GM20000 (cell line): ENCODE measurements at regions not wholly inside any gene's neighbourhood (a gene's known extent, or its start where the extent isn't known, plus 50 kb on each side); places are given as distances from the start of the nearest gene placed in this dataset.

Experiments used
- DNase-seq: peaks from one replicate; pipeline ENCODE4 v3.0.0; 2012; ENCODE audit warnings: low spot score
- TF ChIP-seq, protein P1 (sequence below): IDR thresholded peaks from 2 replicates; pipeline ENCODE4 v1.5.1; 2012; ENCODE audit warnings: mild to moderate bottlenecking, control low read depth; ENCODE audit errors: extremely low read depth, missing control alignments

DNA sequence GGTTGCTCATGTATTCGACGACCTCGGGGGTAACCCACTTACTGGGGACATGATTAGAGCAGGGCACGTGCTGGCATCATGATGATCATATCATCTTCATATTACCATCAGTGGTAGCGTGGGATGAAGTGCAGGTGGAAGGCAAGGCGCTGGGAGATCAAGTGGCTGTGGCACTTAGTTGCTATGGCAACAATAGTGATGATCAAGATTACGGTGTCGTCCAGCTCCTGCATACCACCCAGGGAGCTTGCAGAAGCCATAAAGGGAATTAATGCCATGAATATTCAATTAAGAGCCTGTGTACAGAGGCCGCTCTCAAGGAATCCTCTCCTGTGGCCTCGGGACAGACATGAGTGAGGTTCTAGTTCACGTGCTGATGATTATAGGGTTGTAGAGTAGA is 237.2 kb upstream of the COPS8 start:
- no peak for DNase-seq
- TF ChIP-seq, protein P1, sequence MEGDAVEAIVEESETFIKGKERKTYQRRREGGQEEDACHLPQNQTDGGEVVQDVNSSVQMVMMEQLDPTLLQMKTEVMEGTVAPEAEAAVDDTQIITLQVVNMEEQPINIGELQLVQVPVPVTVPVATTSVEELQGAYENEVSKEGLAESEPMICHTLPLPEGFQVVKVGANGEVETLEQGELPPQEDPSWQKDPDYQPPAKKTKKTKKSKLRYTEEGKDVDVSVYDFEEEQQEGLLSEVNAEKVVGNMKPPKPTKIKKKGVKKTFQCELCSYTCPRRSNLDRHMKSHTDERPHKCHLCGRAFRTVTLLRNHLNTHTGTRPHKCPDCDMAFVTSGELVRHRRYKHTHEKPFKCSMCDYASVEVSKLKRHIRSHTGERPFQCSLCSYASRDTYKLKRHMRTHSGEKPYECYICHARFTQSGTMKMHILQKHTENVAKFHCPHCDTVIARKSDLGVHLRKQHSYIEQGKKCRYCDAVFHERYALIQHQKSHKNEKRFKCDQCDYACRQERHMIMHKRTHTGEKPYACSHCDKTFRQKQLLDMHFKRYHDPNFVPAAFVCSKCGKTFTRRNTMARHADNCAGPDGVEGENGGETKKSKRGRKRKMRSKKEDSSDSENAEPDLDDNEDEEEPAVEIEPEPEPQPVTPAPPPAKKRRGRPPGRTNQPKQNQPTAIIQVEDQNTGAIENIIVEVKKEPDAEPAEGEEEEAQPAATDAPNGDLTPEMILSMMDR = no peak

DNA sequence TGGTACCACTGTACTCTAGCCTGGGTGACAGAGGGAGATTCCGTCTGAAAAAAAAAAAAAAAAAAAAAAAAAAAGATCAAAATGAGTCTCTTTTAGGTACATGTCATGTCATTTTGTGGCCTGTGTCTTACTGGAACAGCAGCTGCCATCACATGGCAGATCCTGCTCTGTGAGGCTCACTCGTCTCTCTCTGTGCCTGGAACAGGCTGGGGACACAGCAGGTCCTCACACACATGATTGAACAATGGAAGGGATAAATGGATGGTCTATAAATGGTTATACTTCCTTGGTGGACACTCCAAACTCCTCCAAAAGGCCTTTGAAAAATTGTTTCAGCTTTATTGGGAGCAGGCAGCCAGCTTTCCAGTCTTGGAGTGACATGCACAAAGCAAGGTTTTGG is 236.2 kb upstream of the COPS8 start:
- TF ChIP-seq, protein P1 = no peak
- DNase-seq = no peak

DNA sequence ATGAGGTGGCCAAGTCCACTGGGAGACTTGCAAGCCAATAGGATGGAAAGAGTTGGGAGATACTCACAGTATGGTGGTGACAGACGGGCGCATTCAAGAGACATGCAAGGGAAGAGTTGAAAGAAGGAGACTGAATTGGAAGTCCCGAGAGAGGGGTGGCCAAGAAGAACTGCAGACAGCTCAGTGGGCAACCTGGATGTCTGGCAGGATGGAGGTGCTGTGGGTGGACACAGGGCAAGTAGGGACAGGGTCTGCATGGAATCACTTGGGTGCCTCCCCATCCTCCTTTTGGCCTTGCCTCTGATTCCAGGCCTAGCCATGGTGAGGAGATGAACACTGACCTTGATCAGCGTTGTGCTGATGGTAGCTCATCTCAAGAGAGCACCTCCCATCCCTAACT is 235.7 kb upstream of the COPS8 start:
- DNase-seq = no peak
- TF ChIP-seq, protein P1 = no peak

DNA sequence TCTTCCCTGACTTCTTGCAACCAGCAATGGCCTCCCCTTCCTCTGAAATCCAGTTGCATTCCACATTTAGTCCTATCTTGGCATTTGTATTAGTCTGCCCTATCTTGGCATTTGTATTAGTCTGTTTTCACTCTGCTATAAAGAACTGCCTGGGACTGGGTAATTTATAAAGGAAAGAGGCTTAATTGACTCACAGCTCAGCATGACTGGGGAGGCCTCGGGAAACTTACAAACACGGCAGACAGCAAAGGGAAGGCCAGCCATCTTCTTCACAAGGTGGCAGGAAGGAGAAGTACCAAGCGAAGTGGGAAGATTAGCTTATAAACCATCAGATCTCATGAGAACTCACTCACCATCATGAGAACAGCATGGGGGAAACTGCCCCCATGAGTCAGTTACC is 234.5 kb upstream of the COPS8 start:
- TF ChIP-seq, protein P1 = no peak
- no peak for DNase-seq

GRCh38 chr2:236852100-236852976 is 233.4 kb upstream of the COPS8 start:
- no peak for DNase-seq
- TF ChIP-seq, protein P1 = no peak

GRCh38 chr2:236852977-236853374 is 232.7 kb upstream of the COPS8 start:
- TF ChIP-seq, protein P1 = no peak
- DNase-seq = no peak

- TF ChIP-seq, protein P1 = no peak
- DNase-seq = no peak
These were observed 232.1 kb upstream of the COPS8 start for GRCh38 chr2:236853585-236854051.
